ENCODE measurements at regions not wholly inside any gene's neighbourhood (a gene's known extent, or its start where the extent isn't known, plus 50 kb on each side); places are given as distances from the start of the nearest gene placed in this dataset.

- Histone ChIP-seq H3K27me3 (ENCODE audit: insufficient read depth, low read length) (no peaks in the 10 kb centered on the region), H3K9me3 (ENCODE audit: insufficient read depth, low read depth, low read length) (no peaks in the 10 kb centered on the region), H3K4me2 (ENCODE audit: low read length) (peak overlapping the region; percentile 61), H4K20me1 (ENCODE audit: insufficient read depth, low read length) (no peaks in the 10 kb centered on the region), H3K79me2 (ENCODE audit: insufficient read depth, low read length) (no peaks in the 10 kb centered on the region), H3K36me3 (ENCODE audit: insufficient read depth, low read length) (no peaks in the 10 kb centered on the region), H3K4me1 (ENCODE audit: insufficient read depth, low read length) (peaks cover 8% of the 10 kb centered on the region), H3K27ac (ENCODE audit: low read depth, low read length) (peak overlapping the region; percentile 30), H3K9ac (ENCODE audit: low read length) (no peak overlapping the region), H3K4me3 (ENCODE audit: insufficient read depth, low read depth, low read length) (no peak overlapping the region), H2AFZ (ENCODE audit: low read depth, low read length) (no peak overlapping the region)
- no peak for TF ChIP-seq EZH2 (IDR thresholded peaks at IDR 0.05; ENCODE audit: insufficient read depth, low read length)
- TF ChIP-seq, protein P1, sequence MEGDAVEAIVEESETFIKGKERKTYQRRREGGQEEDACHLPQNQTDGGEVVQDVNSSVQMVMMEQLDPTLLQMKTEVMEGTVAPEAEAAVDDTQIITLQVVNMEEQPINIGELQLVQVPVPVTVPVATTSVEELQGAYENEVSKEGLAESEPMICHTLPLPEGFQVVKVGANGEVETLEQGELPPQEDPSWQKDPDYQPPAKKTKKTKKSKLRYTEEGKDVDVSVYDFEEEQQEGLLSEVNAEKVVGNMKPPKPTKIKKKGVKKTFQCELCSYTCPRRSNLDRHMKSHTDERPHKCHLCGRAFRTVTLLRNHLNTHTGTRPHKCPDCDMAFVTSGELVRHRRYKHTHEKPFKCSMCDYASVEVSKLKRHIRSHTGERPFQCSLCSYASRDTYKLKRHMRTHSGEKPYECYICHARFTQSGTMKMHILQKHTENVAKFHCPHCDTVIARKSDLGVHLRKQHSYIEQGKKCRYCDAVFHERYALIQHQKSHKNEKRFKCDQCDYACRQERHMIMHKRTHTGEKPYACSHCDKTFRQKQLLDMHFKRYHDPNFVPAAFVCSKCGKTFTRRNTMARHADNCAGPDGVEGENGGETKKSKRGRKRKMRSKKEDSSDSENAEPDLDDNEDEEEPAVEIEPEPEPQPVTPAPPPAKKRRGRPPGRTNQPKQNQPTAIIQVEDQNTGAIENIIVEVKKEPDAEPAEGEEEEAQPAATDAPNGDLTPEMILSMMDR (IDR thresholded peaks at IDR 0.05; ENCODE audit: insufficient read depth, low read depth, low read length): no peak
- H3K27ac Mint-ChIP-seq (ENCODE audit: unreplicated experiment): no peak overlapping the region
- DNase-seq (ENCODE audit: low read depth) (no peak), FAIRE-seq (peak; percentile 70)
- no peaks in the 10 kb centered on the region for H3K36me3 Mint-ChIP-seq (ENCODE audit: low read depth, unreplicated experiment)
- H3K4me3 Mint-ChIP-seq (ENCODE audit: unreplicated experiment): no peak overlapping the region
- H3K9me3 Mint-ChIP-seq (ENCODE audit: unreplicated experiment): no peaks in the 10 kb centered on the region
- peaks cover 7% of the 10 kb centered on the region for H3K4me1 Mint-ChIP-seq (ENCODE audit: low read depth, unreplicated experiment)
- no peaks in the 10 kb centered on the region for H3K27me3 Mint-ChIP-seq (ENCODE audit: low read depth, unreplicated experiment)
Observed at GRCh38 chr5:33194914-33195313, 245.9 kb upstream of the TARS1 start.

- peak overlapping the region; percentile 30 for H3K27ac ChIP-seq (ENCODE audit: low read depth, low read length)
- peak overlapping the region; percentile 1 for H3K27ac Mint-ChIP-seq (ENCODE audit: unreplicated experiment)
Observed at GRCh38 chr5:33195431-33196165, 245.2 kb upstream of the TARS1 start.

More at GRCh38 chr5:33195431-33196165, 245.2 kb upstream of the TARS1 start:
- Histone ChIP-seq H3K4me2 (ENCODE audit: low read length) (peak overlapping the region; percentile 61), H3K9ac (ENCODE audit: low read length) (no peak overlapping the region), H3K36me3 (ENCODE audit: insufficient read depth, low read length) (no peaks in the 10 kb centered on the region), H3K4me1 (ENCODE audit: insufficient read depth, low read length) (peaks cover 8% of the 10 kb centered on the region), H3K9me3 (ENCODE audit: insufficient read depth, low read depth, low read length) (no peaks in the 10 kb centered on the region), H3K79me2 (ENCODE audit: insufficient read depth, low read length) (no peaks in the 10 kb centered on the region), H4K20me1 (ENCODE audit: insufficient read depth, low read length) (no peaks in the 10 kb centered on the region), H3K27me3 (ENCODE audit: insufficient read depth, low read length) (no peaks in the 10 kb centered on the region), H3K4me3 (ENCODE audit: insufficient read depth, low read depth, low read length) (no peak overlapping the region), H2AFZ (ENCODE audit: low read depth, low read length) (peak overlapping the region; percentile 20)
- FAIRE-seq (peak; percentile 86), DNase-seq (ENCODE audit: low read depth) (peak; percentile 75)
- H3K9me3 Mint-ChIP-seq (ENCODE audit: unreplicated experiment): no peaks in the 10 kb centered on the region
- H3K4me1 Mint-ChIP-seq (ENCODE audit: low read depth, unreplicated experiment): peaks cover 7% of the 10 kb centered on the region
- no peak overlapping the region for H3K4me3 Mint-ChIP-seq (ENCODE audit: unreplicated experiment)
- H3K27me3 Mint-ChIP-seq (ENCODE audit: low read depth, unreplicated experiment): no peaks in the 10 kb centered on the region
- TF ChIP-seq, protein P1 (IDR thresholded peaks at IDR 0.05; ENCODE audit: insufficient read depth, low read depth, low read length): no peak
- H3K36me3 Mint-ChIP-seq (ENCODE audit: low read depth, unreplicated experiment): no peaks in the 10 kb centered on the region
